ENCODE measurements at regions not wholly inside any gene's neighbourhood (a gene's known extent, or its start where the extent isn't known, plus 50 kb on each side); places are given as distances from the start of the nearest gene placed in this dataset.

DNA sequence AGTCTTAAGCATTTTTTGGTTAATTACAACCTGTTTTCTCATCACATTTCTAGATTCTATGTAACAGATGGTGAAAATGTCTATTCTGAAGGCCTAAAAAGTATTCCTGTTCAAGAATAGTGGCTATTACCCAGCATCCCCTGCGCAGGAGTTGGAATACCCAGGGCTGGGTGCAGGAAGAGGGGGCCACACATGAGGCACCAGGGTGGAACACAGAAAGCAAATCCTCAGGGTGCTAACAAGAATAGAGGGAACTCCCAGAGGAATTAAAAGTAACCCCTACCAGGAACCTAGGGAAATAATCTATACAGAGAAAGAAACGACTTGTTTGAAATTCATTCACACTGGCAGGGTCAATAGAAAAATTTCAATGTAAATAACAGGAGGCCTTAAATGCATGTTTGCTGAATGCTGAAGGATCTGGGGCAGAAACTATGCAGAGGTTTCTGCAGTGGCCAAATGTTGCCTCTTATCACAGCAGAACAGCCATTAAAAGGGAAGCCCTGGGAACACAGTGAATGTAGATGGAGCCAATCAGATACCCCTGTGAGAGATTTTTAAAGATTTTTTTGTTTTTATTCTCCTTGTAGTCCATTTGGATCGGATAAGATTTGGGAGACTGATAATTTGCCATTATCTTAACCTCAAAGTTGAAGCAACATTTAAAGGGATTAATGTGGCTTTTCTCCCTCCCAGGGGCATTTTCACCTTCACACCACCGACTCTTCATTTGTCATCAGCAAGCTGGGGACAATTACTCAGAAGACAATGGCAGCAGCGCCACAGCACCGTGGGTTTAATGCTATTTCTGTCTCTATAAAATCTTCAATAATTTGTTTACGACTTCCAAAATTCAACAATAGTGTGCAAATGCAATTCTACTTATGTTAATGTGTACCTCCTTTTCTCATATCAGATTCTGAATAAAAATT lies 196.0 kb upstream of the PSMD7 start:
- TF ChIP-seq POLR2A (IDR thresholded peaks at IDR 0.05; ENCODE audit: low read length) (no peak), GATA1 (IDR thresholded peaks at IDR 0.05; ENCODE audit: low read depth, low read length) (no peak)
